HEK293T (cell line): ENCODE measurements at regions not wholly inside any gene's neighbourhood (a gene's known extent, or its start where the extent isn't known, plus 50 kb on each side); places are given as distances from the start of the nearest gene placed in this dataset.

Source experiments
- CTCF ChIA-PET: fragments of 350-600 bp; formaldehyde crosslinking; extraction: SDS; loops from one replicate; lab custom pipeline; 2021; ENCODE audit warnings: antibody characterized with exemption, inconsistent platforms; lab: Yijun Ruan, JAX
- POLR2A ChIA-PET: fragments of 350-600 bp; formaldehyde crosslinking; extraction: SDS; loops from one replicate; lab custom pipeline; 2020; ENCODE audit warnings: antibody characterized with exemption, inconsistent platforms; lab: Yijun Ruan, JAX
- DNase-seq: peaks from one replicate; pipeline ENCODE4 v3.0.0; 2012; ENCODE audit warnings: mixed read lengths; ENCODE audit errors: extremely low spot score
- ARNT ChIP-seq: fragments of 450-650 bp; IDR thresholded peaks from 2 replicates; pipeline ENCODE4 v1.6.1; 2017; ENCODE audit warnings: mild to moderate bottlenecking
- BHLHE40 ChIP-seq: fragments of 450-650 bp; IDR thresholded peaks from 2 replicates; pipeline ENCODE4 v1.6.1; 2016; ENCODE audit warnings: mild to moderate bottlenecking, moderate library complexity, borderline replicate concordance
- CTBP1 ChIP-seq: fragments of 450-650 bp; IDR thresholded peaks from 2 replicates; pipeline ENCODE4 v1.6.1; 2016; ENCODE audit warnings: borderline replicate concordance
- ELF4 ChIP-seq: fragments of 450-650 bp; IDR thresholded peaks from 2 replicates; pipeline ENCODE4 v1.6.1; 2017; ENCODE audit warnings: antibody characterized with exemption
- FOXA1 ChIP-seq: fragments of 450-650 bp; IDR thresholded peaks from 2 replicates; pipeline ENCODE4 v1.6.1; 2016; ENCODE audit warnings: mild to moderate bottlenecking
- FOXK2 ChIP-seq: fragments of 450-650 bp; IDR thresholded peaks from 2 replicates; pipeline ENCODE4 v1.6.1; 2016; ENCODE audit warnings: mild to moderate bottlenecking
- FOXM1 ChIP-seq: fragments of 450-650 bp; IDR thresholded peaks from 2 replicates; pipeline ENCODE4 v1.6.1; 2017; ENCODE audit warnings: mild to moderate bottlenecking, borderline replicate concordance
- HDGF ChIP-seq: fragments of 450-650 bp; IDR thresholded peaks from 2 replicates; pipeline ENCODE4 v1.6.1; 2017; ENCODE audit warnings: antibody characterized with exemption, borderline replicate concordance
- L3MBTL2 ChIP-seq: fragments of 450-650 bp; conservative IDR thresholded peaks from 2 replicates; pipeline ENCODE4 v1.6.1; 2016; ENCODE audit warnings: mild to moderate bottlenecking
- LEF1 ChIP-seq: fragments of 450-650 bp; IDR thresholded peaks from 2 replicates; pipeline ENCODE4 v1.6.1; 2017; ENCODE audit warnings: mild to moderate bottlenecking, borderline replicate concordance
- NFRKB ChIP-seq: fragments of 450-650 bp; IDR thresholded peaks from 2 replicates; pipeline ENCODE4 v1.6.1; 2016; ENCODE audit warnings: mild to moderate bottlenecking, moderate library complexity
- SP1 ChIP-seq: fragments of 450-650 bp; IDR thresholded peaks from 2 replicates; pipeline ENCODE4 v1.6.1; 2017
- SUZ12 ChIP-seq: fragments of 450-650 bp; IDR thresholded peaks from 2 replicates; pipeline ENCODE4 v1.6.1; 2016; ENCODE audit warnings: mild to moderate bottlenecking
- TARDBP ChIP-seq: fragments of 450-650 bp; IDR thresholded peaks from 2 replicates; pipeline ENCODE4 v1.6.1; 2016
- ZNF384 ChIP-seq: fragments of 450-650 bp; IDR thresholded peaks from 2 replicates; pipeline ENCODE4 v1.6.1; 2016
- TF ChIP-seq, protein P1 (sequence below): fragments of 450-650 bp; IDR thresholded peaks from 2 replicates; pipeline ENCODE4 v1.6.1; 2016

DNA sequence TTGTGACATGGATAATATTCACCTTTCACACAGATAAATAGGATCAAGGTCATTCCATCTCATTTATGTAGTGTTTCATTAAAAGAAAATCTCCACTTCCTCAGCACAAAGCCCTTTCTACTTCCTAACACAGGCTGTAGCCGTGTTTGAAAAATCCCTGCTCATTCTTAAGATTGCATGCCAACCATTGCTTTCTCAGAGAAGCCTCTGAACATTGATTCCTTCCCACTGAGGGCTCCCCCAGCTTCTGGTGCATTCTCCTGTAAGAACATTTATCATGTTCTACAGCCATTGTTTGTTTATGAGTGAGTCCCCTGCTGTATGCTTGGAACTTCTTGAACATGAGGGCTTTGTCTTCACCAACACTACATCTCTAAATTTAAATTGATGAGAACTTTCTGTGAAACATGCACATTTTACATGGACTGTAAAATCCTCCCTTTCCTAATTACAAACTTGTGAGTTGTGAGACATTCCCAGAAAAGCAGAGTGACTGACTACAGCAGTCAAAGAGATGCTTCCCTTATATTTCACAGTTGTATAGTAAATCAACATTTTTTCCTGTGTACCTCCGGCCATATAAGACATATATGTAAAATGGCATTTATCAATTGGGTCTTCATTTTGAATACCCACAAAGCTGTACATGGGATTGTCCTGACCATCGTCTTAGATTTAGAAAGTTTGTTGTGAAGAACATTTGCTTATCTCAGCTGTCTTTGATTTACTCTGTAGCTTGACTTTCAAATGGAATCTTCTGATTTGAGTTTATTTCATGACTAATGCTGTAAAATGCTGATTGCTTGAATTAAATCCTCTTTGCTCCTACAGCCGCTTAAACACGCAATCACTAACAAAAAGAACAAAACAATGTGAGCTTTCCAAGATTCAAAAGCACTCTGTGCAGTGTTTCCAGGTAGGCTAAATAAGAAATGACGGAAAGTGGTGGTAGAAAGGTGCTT lies 600.5 kb upstream of the SLIT2 start:
- ChIA-PET POLR2A (no interaction called here), CTCF (no interaction called here)
- DNase-seq, result no peak
- TF ChIP-seq BHLHE40 (no peak), ZNF384 (no peak), ARNT (no peak), L3MBTL2 (no peak), FOXA1 (no peak), SP1 (no peak), CTBP1 (no peak), FOXM1 (no peak), HDGF (no peak), TARDBP (no peak), SUZ12 (no peak), ELF4 (no peak), LEF1 (no peak), FOXK2 (no peak), NFRKB (no peak)
- TF ChIP-seq, protein P1, sequence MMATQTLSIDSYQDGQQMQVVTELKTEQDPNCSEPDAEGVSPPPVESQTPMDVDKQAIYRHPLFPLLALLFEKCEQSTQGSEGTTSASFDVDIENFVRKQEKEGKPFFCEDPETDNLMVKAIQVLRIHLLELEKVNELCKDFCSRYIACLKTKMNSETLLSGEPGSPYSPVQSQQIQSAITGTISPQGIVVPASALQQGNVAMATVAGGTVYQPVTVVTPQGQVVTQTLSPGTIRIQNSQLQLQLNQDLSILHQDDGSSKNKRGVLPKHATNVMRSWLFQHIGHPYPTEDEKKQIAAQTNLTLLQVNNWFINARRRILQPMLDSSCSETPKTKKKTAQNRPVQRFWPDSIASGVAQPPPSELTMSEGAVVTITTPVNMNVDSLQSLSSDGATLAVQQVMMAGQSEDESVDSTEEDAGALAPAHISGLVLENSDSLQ, result no peak

DNA sequence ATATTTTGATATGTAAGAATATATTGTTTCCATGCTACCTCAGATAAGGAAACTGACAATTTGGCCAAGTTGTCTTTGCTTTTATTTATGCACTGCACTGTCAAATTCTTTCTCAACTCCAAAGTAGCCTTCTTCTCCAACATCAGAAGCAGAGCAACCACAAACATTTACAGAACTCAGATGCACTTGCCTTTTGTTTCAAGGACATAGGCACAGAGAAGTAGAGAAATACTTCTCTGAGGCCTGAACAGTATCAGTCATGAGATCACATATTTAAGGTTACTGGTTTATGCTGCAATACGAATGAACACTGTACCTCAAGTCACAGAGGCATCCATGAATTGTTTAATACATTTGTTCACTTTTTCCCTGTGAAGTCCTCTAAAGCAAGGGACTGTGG lies 606.1 kb upstream of the SLIT2 start:
- TF ChIP-seq FOXM1 (no peak), LEF1 (no peak), SUZ12 (no peak), NFRKB (no peak), FOXK2 (no peak), SP1 (no peak)
- POLR2A ChIA-PET, result no interaction called here

DNA sequence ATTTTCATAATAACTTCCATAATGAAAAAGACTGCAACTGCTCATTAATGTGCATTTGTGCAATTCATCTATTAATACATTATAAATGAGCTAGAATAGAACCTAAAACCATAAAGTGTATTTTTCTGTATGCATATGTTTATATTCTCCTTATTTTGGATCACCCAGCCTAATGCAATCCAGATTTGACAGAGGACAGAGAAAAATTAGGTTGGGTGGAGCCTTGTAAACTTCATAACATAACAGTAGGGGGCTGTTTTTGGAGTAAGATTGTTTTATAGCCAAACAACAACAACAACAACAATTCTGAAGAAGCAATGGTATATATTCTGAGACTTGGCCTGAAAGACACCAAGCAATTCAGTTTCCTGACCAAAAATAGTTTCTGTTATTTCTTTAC lies 615.3 kb upstream of the SLIT2 start:
- ChIA-PET POLR2A (no interaction called here), CTCF (no interaction called here)
- no peak for TF ChIP-seq SP1
- TF ChIP-seq ZNF384, result no peak
- TF ChIP-seq SUZ12, result no peak
- no peak for TF ChIP-seq L3MBTL2
- TF ChIP-seq NFRKB, result no peak
- TF ChIP-seq LEF1, result no peak
- TF ChIP-seq ELF4, result no peak
- no peak for TF ChIP-seq BHLHE40
- no peak for TF ChIP-seq ARNT
- TF ChIP-seq HDGF, result no peak
- no peak for TF ChIP-seq FOXA1
- TF ChIP-seq FOXM1, result no peak
- TF ChIP-seq CTBP1, result no peak
- no peak for TF ChIP-seq FOXK2
- TF ChIP-seq, protein P1, result no peak
- no peak for TF ChIP-seq TARDBP
- no peak for DNase-seq

More for the DNA sequence above, 606.1 kb upstream of the SLIT2 start:
- CTCF ChIA-PET, result no interaction called here
- DNase-seq, result no peak

DNA sequence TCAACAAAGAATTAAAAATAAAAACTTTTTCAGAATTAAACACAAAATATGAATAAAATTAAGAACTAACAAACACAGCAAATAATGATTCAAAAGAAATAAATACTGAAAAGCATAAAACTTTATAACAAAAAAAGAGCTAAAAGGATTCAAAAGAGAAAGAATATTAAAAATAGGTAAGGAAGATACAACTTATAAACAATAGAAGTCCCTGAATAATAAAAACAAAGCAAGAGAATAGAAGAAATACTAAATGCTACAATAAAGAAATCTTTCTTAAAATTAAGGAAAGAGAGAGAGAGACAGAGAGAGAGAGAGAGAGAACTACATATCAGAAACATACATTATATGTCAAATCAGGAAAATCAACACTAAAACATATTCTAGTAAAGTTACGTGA lies 619.9 kb upstream of the SLIT2 start:
- ChIA-PET POLR2A (no interaction called here), CTCF (interaction anchor here (0.7 kb wide), 1 partner anchor 35 kb away, joined by 3 read pairs; no protein-coding TSS in a partner anchor)
- TF ChIP-seq L3MBTL2 (no peak), HDGF (no peak), FOXK2 (no peak), ELF4 (no peak), NFRKB (no peak), BHLHE40 (no peak), SP1 (no peak), TARDBP (no peak), FOXM1 (no peak), FOXA1 (no peak), CTBP1 (no peak), SUZ12 (no peak), LEF1 (no peak), ARNT (no peak), ZNF384 (no peak)
- TF ChIP-seq, protein P1, result no peak
- DNase-seq, result no peak

DNA sequence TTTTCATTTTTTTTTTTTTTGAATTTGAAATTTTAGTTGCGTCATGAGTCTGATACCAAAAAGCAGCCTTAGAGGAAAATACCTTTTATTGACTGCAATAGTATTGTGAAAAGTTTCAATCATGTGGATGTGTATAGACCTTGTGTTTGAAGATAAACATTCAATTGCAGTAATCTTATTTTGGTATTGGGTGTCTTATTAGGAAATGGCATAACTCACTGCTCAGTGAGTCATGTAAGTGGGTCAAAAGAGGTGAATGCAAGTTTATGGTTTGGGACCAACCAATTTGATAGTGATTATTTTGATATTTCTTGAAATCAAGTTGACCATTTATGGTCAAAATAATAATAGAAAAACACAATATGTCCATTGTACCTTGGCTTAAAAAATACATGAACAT lies 627.8 kb upstream of the SLIT2 start:
- ChIA-PET POLR2A (no interaction called here), CTCF (no interaction called here)
- TF ChIP-seq ELF4 (no peak), LEF1 (no peak), CTBP1 (no peak), TARDBP (no peak), NFRKB (no peak), SP1 (no peak), L3MBTL2 (no peak), BHLHE40 (no peak), FOXA1 (no peak)
- no peak for DNase-seq
